ENCODE measurements at regions not wholly inside any gene's neighbourhood (a gene's known extent, or its start where the extent isn't known, plus 50 kb on each side); places are given as distances from the start of the nearest gene placed in this dataset.
"Not testable (repeated sequence)": the region's sequence is repeated elsewhere in the genome, so short reads cannot be mapped to it uniquely, and the experiment has no call there.

DNA sequence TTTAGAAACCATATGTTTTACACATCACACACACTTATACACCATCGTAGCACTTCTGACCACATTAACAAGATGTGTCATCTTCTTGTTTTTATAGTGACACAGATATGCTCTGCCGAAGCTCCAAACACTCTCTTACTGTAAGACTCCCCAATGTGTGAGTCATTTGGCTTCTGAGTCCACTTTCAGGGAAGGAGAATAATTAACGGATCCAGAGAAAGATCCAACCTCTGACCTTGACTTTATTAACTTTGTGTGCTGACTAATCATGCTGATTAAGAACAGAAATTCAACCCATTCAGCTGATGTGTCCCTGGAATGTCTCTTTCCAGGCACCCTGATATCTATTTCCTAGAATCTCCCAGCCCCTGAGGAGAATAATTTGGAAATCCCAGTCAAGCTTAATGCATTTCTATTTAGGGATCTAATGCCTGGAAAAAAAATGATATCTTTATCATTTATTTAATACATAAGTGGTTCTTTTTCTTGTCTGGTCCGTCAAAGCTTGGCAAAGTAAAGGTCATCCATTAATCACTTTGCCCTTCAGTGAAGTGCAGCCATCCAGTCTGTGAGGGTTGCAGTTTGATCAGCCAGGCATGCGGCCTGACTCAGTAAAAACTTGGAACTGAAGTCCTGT is 615.8 kb upstream of the SYT4 start:
- ATAC-seq: no peak

- no peak for ATAC-seq
Observed at GRCh38 chr18:43904209-43904837, 627.0 kb upstream of the SYT4 start.

DNA sequence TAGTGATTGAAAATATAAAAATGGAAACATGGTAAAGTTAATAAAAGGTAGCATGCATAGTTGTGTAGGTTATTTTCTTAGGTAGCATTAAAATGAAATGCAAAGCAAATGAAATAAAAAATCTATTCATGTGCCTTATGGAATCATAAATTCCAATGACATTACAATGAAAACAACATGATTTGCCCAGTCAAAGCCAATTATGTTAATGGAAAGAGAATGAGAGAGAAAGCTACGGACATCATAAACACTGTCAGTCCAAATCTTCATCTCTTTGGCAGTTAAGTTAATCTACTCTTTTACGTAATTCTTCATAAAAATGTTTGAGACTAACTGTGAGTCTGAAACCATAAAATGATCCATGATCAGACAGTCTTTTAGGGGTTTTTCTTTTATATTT is 636.7 kb upstream of the SYT4 start:
- ATAC-seq: no peak

- no peak for ATAC-seq
Observed at GRCh38 chr18:43916984-43917383, 639.7 kb upstream of the SYT4 start.

- ATAC-seq: no peak
Observed at GRCh38 chr18:43917520-43917919, 640.2 kb upstream of the SYT4 start.

DNA sequence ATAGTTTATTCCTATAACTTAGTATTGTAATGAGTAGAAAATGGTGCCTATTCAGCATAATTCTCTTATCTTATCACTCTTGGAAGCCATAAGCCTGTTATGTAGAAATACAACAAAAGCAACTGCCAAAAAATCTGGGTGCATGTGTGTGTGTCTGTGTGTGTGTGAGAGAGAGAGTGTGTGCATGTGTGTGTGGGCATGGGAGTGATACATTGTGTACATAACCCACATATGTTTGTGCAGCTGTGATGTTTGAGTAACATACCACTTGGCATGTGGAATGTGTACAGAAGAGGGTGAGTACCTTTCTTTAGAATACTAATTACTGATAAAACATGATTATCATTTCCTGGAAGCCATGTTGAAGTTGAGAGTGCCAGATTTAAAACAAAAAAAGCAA is 642.3 kb upstream of the SYT4 start:
- ATAC-seq: no peak

DNA sequence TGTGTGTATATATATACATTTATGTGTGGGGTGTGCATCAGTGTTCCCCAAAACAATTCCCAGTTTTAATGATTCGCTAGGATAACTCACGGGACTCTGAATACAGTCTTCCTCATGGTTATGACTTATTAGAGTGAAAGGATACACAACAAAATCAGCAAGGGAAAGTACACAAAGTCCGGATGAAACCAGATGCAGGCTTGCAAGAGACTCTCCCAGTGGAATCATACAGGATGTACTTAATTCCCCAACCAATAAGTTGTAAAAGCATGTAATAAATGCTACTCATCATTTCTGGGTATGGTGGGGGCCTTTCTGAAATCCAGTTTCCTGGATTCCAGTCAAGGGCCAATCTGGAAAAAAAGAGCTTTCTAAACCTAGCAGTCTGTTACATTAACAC is 654.1 kb upstream of the SYT4 start:
- no peak for ATAC-seq

GRCh38 chr18:43932140-43932539 is 654.9 kb upstream of the SYT4 start:
- ATAC-seq: no peak

DNA sequence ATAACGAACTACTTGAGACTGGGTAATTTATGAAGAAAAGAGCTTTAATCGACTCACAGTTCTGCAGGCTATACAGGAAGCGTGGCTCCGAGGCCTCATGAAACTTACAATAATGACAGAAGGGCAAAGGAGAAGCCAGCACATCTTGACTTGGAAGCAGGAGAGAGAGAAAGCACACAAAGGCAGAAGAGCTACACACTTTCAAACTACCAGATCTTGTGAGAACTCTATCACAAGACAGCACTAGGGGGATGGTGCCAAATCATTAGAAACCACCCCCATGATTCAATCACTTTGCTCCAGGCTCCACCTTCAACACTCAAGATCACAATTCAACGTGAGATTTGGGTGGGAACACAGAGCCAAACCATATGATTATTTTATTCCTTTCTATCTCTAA is 655.9 kb upstream of the SYT4 start:
- ATAC-seq: no peak

GRCh38 chr18:43934322-43934721 is 657.0 kb upstream of the SYT4 start:
- ATAC-seq: no peak

GRCh38 chr18:43934781-43935471 is 657.6 kb upstream of the SYT4 start:
- ATAC-seq: no peak

DNA sequence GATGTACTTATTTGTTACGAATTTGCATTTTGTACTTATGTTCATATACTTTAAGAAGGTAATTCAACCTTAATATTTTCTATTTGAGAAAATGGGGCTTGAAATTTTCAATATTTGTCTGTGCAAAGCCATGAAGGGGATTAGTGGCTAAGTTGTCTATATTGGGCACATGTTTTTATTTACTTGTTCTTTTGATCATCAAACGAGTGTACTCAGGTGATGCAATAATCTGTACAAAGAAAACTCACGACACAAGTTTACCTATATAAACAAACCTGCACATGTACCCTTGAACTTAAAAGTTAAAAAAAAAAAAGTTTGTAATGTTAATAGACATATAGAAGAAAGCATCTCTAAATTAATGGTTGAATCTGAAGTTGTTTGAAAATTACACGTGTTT is 658.9 kb upstream of the SYT4 start:
- no peak for ATAC-seq

- no peak for ATAC-seq
Observed at GRCh38 chr18:43949291-43949690, 672.0 kb upstream of the SYT4 start.

DNA sequence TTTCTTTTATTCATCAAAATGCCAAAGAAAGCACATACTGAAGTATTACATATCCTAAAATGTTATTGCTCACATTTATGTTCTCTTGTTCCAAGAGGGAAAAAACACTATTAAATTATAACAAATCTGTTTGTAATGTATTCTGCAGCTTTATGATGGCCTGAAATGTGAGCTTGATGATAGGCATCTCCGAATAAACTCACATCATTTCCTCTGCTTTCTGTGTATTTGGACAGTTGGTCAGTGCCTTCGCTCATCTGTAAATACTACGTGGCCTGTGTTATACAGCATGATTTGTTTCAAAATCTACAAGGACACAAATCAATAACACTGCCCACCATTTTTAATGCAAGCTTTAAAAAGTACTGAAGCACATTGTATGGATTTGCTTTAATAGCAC is 672.8 kb upstream of the SYT4 start:
- ATAC-seq: no peak

- no peak for ATAC-seq
Observed at GRCh38 chr18:43952398-43952797, 675.1 kb upstream of the SYT4 start.

GRCh38 chr18:43961722-43962121 is 684.4 kb upstream of the SYT4 start:
- no peak for ATAC-seq

DNA sequence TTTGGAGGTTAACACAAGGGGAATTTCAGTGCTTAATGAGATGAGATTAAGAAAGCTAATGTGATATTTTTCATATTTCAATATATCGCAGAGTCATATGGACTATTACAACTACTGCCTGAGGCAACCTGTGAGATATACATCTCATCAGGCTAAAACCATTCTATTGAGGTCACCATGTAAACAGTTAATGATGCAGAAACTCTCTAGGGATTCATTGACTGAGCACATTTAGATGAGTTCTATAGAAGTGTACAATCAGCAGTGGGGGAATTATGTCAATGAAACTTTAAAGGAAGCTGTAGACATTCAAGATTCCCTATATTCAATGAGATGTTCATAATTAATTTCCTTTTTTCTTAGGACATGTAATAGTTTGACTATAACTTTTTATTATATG is 687.4 kb upstream of the SYT4 start:
- ATAC-seq: no peak

DNA sequence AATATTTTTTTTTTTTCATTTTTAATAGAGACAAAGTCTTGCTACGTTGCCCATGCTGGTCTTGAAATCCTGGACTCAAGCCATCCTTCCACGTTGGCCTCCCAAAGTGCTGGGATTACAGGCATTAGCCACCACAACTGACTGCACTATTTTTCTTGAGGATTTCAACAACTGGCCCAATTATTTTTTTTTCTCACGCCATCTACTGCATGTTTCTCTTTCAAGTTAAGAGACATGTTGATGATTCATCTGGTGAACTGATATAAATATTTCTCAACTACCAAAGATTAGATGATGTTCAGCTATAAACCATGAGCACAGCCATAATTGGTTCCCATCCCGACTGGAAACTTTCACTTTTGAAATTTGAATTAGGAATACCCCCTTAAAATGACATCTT is 688.4 kb upstream of the SYT4 start:
- ATAC-seq: no peak

DNA sequence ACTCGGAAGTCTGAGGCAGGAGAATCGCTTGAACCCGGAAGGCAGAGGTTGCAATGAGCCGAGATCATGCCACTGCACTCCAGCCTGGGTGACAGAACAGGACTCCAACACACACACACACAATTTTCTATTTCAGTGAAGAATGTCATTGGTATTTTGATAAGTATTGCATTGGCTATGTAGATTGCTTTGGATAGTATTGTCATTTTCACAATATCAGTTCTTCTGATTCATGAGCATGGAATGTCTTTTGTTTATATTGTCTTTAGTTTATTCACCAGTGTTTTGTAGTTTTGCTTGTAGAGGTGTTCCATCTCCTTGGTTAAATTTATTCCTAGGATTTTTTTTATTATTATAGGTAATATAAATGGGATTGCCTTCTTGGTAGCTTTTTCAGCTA is 693.4 kb upstream of the SYT4 start:
- no peak for ATAC-seq

- no peak for ATAC-seq
Observed at GRCh38 chr18:43978174-43978573, 700.9 kb upstream of the SYT4 start.

GRCh38 chr18:43982582-43982981 is 698.1 kb upstream of the SETBP1 start:
- no peak for ATAC-seq

DNA sequence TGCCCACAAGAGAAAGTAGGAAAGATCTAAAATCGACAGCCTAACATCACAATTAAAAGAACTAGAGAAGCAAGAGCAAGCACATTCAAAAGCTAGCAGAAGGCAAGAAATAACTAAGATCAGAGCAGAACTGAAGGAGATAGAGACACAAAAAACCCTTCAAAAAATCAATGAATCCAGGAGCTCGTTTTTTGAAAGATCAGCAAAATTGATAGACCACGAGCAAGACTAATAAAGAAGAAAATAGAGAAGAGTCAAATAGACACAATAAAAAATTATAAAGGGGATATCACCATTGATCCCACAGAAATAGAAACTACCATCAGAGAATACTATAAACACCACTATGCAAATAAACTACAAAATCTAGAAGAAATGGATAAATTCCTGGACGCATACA is 693.6 kb upstream of the SETBP1 start:
- ATAC-seq: not testable (repeated sequence)

DNA sequence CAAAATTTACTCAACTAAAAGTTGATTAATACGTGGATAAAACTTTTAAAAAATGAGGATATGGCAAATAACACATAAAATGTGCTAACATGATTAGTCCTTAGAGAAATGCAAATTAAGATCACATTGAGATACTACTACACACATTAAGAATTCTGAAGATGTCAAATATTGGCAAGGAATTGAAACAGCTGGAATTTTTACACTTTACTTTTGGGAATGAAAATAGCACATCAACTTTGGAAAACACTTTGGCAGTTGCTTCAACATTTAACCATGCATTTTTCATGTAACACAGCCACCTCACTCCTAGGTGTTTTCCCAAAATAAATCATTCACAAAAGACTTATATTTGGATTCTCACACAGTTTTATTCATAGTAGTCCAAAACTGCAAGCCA is 687.9 kb upstream of the SETBP1 start:
- no peak for ATAC-seq

- no peak for ATAC-seq
Observed at GRCh38 chr18:43994381-43994780, 686.3 kb upstream of the SETBP1 start.

- no peak for ATAC-seq
Observed at GRCh38 chr18:44013871-44014270, 666.8 kb upstream of the SETBP1 start.
